Lung (tissue), 11 donors: ENCODE measurements at regions not wholly inside any gene's neighbourhood (a gene's known extent, or its start where the extent isn't known, plus 50 kb on each side); places are given as distances from the start of the nearest gene placed in this dataset.

Experiments used
- ATAC-seq: fragments of 200-7000 bp; cut with Tn5 transposase; one replicate; pipeline ENCODE4 v1.9.1; 2020; ENCODE audit warnings: moderate number of reproducible peaks; ENCODE audit not compliant: insufficient read depth, low FRiP score
- DNase-seq, 3 donors: peaks; one replicate each; pipeline ENCODE4 v3.0.0-alpha.2; 2013 to 2017
- H3K27ac ChIP-seq, 2 donors: one replicate each; pipeline ENCODE4 v1.5.1; 2013; ENCODE audit warnings: mild to moderate bottlenecking in 2 of 2, moderate library complexity in 2 of 2, control low read depth in 1 of 2, inconsistent platforms in 1 of 2, low read depth in 1 of 2, low read length in 1 of 2
- H3K27me3 ChIP-seq, 3 donors: one replicate each; pipeline ENCODE4 v1.5.1; 2013; ENCODE audit warnings: low read length in 2 of 3; ENCODE audit not compliant: control insufficient read depth in 3 of 3, insufficient read depth in 3 of 3
- H3K36me3 ChIP-seq, 4 donors: one replicate each; pipeline ENCODE4 v1.5.1; 2013; ENCODE audit warnings: low read length in 4 of 4, mild to moderate bottlenecking in 1 of 4, moderate library complexity in 1 of 4; ENCODE audit not compliant: control insufficient read depth in 4 of 4, insufficient read depth in 4 of 4
- H3K4me1 ChIP-seq, 5 donors: one replicate each; pipeline ENCODE4 v1.5.1; 2013; ENCODE audit warnings: low read length in 5 of 5, mild to moderate bottlenecking in 2 of 5, moderate library complexity in 1 of 5; ENCODE audit not compliant: control insufficient read depth in 5 of 5, insufficient read depth in 5 of 5
- H3K4me3 ChIP-seq: one replicate; pipeline ENCODE4 v1.5.1; 2013; ENCODE audit warnings: mild to moderate bottlenecking, control low read depth, moderate library complexity
- H3K9ac ChIP-seq, 2 donors: one replicate each; pipeline ENCODE4 v1.5.1; 2013; ENCODE audit warnings: low read length in 2 of 2, control low read depth in 1 of 2; ENCODE audit not compliant: insufficient read depth in 1 of 2
- H3K9me3 ChIP-seq, 4 donors: one replicate each; pipeline ENCODE4 v1.5.1; 2013; ENCODE audit warnings: low read length in 3 of 4, mild to moderate bottlenecking in 1 of 4, moderate library complexity in 1 of 4; ENCODE audit not compliant: control insufficient read depth in 4 of 4, insufficient read depth in 3 of 4
- WGBS, 2 donors: extraction: QIAGEN DNeasy Blood & Tissue Kit; methylation state at CpG; one replicate each; pipeline ENCODE4 v1.1.7; 2013; 5-methylcytosine and 5-hydroxymethylcytosine counted together
- TF ChIP-seq, protein P1 (sequence below): IDR thresholded peaks from 2 replicates; pipeline ENCODE4 v1.5.1; 2012; ENCODE audit warnings: mild to moderate bottlenecking; ENCODE audit errors: control extremely low read depth, extremely low read depth
- donor health status: control.
- donor health status: control.
- donor health status: Bipolar disorder and iron deficiency.
- donor health status: healthy.
- donor health status: DM: yes; HTN: yes; CAD: no.

DNA sequence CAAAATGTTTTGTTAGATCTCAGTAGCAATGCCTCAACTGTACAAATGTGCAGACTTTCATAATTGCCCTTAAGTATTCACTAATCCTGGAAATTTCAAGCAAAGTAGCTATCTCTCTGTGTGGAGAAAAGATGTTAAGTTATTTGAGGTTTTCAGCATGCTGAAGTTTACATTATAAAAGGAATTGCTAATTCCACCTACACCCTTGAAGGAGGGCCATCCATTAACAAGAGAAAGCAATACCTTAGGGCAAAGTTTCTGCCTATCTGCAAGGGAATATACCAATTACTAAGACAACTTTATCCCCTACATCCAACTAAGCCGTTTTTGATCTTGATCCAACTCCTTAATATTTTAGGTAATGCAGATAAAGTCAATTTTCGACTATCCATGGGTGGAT lies 380.7 kb upstream of the BTBD3 start:
- Histone ChIP-seq H3K27me3 (no peaks in the 10 kb centered on the region), H3K4me3 (no peak overlapping the region), H3K4me1 (no peaks in the 10 kb centered on the region), H3K36me3 (no peaks in the 10 kb centered on the region), H3K9ac (no peak overlapping the region), H3K27ac (no peak overlapping the region), H3K9me3 (no peaks in the 10 kb centered on the region)
- TF ChIP-seq, protein P1, sequence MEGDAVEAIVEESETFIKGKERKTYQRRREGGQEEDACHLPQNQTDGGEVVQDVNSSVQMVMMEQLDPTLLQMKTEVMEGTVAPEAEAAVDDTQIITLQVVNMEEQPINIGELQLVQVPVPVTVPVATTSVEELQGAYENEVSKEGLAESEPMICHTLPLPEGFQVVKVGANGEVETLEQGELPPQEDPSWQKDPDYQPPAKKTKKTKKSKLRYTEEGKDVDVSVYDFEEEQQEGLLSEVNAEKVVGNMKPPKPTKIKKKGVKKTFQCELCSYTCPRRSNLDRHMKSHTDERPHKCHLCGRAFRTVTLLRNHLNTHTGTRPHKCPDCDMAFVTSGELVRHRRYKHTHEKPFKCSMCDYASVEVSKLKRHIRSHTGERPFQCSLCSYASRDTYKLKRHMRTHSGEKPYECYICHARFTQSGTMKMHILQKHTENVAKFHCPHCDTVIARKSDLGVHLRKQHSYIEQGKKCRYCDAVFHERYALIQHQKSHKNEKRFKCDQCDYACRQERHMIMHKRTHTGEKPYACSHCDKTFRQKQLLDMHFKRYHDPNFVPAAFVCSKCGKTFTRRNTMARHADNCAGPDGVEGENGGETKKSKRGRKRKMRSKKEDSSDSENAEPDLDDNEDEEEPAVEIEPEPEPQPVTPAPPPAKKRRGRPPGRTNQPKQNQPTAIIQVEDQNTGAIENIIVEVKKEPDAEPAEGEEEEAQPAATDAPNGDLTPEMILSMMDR: no peak
- 29 to 31% methylated on average over 2 of the region's 2 CpGs for WGBS, 2 donors
- DNase-seq: no peak
- ATAC-seq: no peak

DNA sequence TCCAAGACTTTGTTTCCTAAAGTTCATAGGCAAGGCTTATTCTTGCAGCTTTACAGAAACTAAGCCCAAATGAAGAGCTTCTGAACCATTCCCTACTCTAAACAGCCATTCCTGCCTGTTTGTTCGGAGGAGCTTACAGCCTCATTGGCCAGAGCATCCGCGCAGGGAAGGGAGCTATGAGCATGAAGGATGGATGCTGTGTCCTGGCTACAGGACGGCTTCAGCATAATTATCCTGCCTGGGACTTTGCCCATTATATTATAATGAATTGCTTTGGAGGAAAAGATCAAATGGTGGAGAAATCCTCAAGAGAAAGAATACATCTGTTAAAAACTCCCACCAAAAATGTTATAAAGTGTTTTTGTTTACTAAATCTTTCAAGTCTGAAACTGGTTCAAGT lies 378.2 kb upstream of the BTBD3 start:
- Histone ChIP-seq H3K9ac (no peak overlapping the region), H3K4me3 (no peak overlapping the region), H3K36me3 (no peaks in the 10 kb centered on the region), H3K4me1 (peaks cover 0 to 6% (median 0%) of the 10 kb centered on the region in 5 donors), H3K9me3 (no peaks in the 10 kb centered on the region), H3K27ac (no peak overlapping the region), H3K27me3 (no peaks in the 10 kb centered on the region)
- TF ChIP-seq, protein P1: no peak
- DNase-seq: peak in 1 of 3 donors; percentile 46
- no peak for ATAC-seq
- 66 to 67% methylated on average over 4 of the region's 4 CpGs for WGBS, 2 donors

DNA sequence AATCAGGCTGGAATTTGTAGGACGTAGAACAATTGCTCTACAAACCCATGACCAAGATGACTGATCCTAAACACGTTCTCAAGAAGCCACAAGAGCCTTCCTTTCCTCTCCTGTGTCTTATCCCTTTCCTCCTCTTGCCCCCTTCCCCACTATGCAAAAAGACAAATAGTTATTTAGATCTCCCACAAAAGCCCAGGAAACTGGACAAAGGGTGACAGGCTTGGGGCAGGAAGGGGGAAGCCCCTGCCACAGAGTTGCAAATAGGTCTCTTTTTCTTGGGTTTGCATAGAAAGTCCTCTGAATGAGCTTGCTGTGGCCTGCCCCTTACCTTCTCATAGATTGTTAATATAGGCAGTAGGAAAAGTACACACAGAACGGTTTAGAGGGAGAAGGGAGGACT lies 377.1 kb upstream of the BTBD3 start:
- ATAC-seq: no peak

DNA sequence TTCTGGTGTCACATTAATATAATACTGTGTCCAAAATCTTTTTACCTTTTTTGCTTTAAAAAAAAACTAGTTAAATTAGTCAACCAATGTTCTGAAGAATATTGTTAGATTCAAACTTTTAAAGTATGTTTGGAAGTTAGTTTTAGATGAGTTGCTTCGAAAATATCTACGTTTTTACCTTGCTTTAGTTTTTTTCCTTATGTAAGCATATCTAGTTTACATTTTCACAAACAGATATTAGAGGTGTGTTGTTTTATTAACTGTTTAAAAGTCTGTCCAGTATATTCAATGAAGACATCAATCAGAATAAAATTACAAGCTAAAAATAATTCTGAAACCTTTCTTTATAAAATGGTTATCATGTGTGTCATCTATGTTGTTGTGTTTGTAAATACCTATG lies 375.0 kb upstream of the BTBD3 start:
- Histone ChIP-seq H3K9ac (no peak overlapping the region), H3K27ac (no peak overlapping the region), H3K4me1 (peaks cover 0 to 6% (median 0%) of the 10 kb centered on the region in 5 donors), H3K4me3 (no peak overlapping the region), H3K36me3 (no peaks in the 10 kb centered on the region), H3K9me3 (no peaks in the 10 kb centered on the region), H3K27me3 (no peaks in the 10 kb centered on the region)
- TF ChIP-seq, protein P1: no peak
- WGBS, 2 donors: 71 to 83% methylated on average over 2 of the region's 2 CpGs
- DNase-seq (no peak), ATAC-seq (no peak)

More for the DNA sequence above, 377.1 kb upstream of the BTBD3 start:
- Histone ChIP-seq H3K27ac (no peak overlapping the region), H3K9me3 (no peaks in the 10 kb centered on the region), H3K27me3 (no peaks in the 10 kb centered on the region), H3K36me3 (no peaks in the 10 kb centered on the region), H3K9ac (no peak overlapping the region), H3K4me3 (no peak overlapping the region), H3K4me1 (peaks cover 0 to 6% (median 0%) of the 10 kb centered on the region in 5 donors)
- TF ChIP-seq, protein P1: no peak
- DNase-seq: no peak
- 68% methylated on average over 3 of the region's 3 CpGs for WGBS, 2 donors
